ENCODE measurements at regions not wholly inside any gene's neighbourhood (a gene's known extent, or its start where the extent isn't known, plus 50 kb on each side); places are given as distances from the start of the nearest gene placed in this dataset.
"Not testable (repeated sequence)": the region's sequence is repeated elsewhere in the genome, so short reads cannot be mapped to it uniquely, and the experiment has no call there.

GRCh38 chr12:8373744-8374143 lies 82.0 kb upstream of the CLEC6A start:
- not testable (repeated sequence) for DNase-seq (ENCODE audit: low read depth); H3K4me3 ChIP-seq (ENCODE audit: control insufficient read depth, low read depth, low read length)
- peak; percentile 39 for TF ChIP-seq CTCF (IDR thresholded peaks at IDR 0.05; ENCODE audit: control insufficient read depth, insufficient read depth, low read depth, low read length, missing control alignments)

DNA sequence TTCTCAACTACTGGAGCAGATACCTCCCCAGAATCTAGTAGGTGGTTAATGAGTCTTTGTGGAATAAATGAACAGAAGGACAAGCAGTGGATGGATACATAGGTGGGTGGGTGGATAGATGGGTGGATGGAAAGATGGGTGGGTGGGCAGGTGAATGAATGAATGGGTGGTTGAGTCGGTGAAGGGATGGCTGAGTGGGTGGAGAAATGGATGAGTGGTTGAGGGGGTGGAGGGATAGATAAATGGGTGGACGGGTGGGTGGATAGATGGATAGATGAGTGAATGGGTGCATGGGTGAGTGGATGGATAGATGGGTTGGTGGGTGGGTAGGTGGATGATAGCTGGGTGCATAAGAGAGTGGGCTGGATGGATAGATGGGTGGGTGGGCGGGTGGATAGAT lies 80.6 kb upstream of the CLEC6A start:
- not testable (repeated sequence) for H3K4me3 ChIP-seq (ENCODE audit: control insufficient read depth, low read depth, low read length); DNase-seq (ENCODE audit: low read depth)

DNA sequence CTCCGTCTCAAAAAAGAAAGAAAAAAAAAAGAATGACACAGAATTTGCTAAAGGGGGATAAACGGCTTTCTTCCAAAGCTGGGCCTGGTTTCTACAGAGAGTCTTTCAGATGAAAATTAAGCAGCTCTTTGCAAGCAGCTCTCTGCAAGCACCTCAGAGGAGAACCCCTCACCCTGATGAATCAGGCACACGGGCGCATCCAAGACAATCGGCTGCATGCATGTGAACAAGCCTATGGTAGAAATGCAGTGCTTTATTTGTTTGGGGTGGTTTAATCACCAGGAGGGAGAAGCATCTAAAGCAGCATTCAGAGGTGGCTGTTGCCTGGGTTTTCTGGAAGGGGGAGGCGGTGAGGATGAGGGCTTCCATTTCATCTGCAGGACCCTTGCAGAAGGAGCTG lies 78.0 kb upstream of the CLEC6A start:
- H3K4me3 ChIP-seq (ENCODE audit: control insufficient read depth, low read depth, low read length); DNase-seq (ENCODE audit: low read depth): not testable (repeated sequence)

DNA sequence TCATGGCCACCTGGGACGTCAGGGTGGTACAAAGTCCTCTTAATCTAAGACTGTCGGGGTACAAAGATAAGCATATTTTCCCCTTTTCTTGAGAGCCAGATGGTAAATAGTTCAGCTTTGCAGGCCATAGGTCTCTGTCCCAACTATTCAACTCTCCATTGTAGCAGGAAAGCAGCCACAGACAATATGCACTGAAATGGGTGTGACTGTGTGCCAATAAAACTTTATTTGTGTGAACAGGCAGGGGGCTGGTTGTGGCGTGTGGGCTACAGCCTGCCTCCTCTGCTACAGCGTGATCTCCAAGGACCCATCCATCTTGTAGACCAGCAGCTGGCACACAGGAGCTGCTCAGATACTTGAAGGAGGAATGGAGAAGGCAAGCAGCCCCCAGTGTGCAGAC lies 73.2 kb upstream of the CLEC6A start:
- H3K4me3 ChIP-seq (ENCODE audit: control insufficient read depth, low read depth, low read length) = not testable (repeated sequence)

GRCh38 chr12:8384686-8385085 lies 71.1 kb upstream of the CLEC6A start:
- DNase-seq (ENCODE audit: low read depth); H3K4me3 ChIP-seq (ENCODE audit: control insufficient read depth, low read depth, low read length): not testable (repeated sequence)

More for the DNA sequence above, 73.2 kb upstream of the CLEC6A start:
- DNase-seq (ENCODE audit: low read depth) = not testable (repeated sequence)

DNA sequence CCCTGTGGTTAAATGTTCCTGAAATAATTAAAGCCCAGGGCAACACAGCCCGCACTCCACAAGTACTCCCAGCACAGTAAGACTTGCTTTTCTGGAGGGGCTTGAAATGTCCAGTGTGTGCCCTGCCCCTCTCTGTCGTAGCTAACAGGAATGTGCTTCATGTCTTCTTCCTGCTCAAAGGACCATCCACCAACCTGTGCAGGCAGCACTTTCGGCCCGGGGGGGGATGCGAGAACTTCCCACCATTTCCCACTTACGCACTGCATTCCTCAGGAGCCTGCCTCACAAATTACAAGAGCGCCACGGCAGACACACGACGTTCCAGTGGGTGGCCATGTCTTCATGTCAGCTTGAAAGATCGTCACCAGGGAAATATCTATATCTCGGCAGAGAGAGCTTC lies 70.3 kb upstream of the CLEC6A start:
- H3K4me3 ChIP-seq (ENCODE audit: control insufficient read depth, low read depth, low read length) = not testable (repeated sequence)

GRCh38 chr12:8386661-8387060 lies 69.1 kb upstream of the CLEC6A start:
- H3K4me3 ChIP-seq (ENCODE audit: control insufficient read depth, low read depth, low read length); DNase-seq (ENCODE audit: low read depth): not testable (repeated sequence)

More for the DNA sequence above, 70.3 kb upstream of the CLEC6A start:
- not testable (repeated sequence) for DNase-seq (ENCODE audit: low read depth)

DNA sequence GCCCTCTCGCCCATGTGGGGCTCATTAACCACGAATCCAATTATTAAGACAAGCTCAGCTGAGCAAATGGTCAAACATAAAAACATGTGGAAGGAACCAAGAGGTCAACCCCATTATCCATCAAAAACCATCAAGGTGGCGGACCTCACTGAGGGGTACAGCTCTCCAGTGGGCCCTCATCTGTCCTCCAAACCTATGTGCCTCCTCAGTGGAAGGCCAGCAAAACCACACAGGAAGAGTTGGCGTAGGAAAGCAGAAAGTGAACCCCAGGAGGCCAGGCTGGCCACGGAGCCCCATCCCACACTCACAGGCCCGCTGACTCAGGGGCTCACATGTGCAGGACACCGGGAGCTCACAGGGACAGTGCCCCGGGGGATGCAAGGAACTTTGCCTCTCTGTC lies 66.5 kb upstream of the CLEC6A start:
- not testable (repeated sequence) for H3K4me3 ChIP-seq (ENCODE audit: control insufficient read depth, low read depth, low read length)

DNA sequence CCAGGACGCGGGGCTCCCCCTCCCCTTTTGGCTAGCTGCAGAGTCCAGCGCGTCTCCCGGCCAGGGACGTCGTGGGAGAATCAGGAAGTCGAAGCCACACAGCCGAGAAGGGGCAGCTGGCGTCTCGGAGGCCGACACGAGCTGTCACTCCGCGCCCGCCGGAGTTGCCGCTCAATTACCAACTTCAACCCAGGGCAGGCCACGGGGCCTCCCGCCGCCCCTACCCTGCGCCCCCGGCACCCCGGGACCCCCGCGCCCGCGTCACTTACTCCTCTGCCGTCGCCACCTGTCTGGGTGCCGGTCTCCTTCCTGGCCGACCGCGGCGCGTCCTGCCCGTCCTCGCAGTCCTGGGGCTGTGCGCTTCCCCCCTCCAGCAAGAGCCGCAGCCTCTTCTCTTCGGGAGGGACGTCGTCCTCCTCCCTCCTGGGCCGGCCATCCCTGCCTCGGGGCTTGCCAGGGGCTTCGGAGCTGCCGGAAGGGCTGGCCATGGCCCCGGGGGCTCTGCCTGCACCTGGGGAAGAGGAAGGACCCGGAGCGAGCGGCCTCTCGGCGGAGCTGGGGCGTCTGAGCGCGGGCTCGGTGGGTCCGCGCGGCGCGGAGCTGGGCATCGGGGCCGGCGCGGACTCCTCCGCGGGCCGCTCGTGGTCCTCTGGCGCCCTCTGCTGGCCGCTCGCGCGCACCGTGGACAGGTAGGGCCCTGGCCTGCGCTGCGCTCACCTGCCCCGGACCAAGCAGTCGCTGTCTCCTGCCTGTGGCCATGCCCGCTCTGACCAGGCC lies 65.6 kb upstream of the CLEC6A start:
- H3K4me3 ChIP-seq (ENCODE audit: control insufficient read depth, low read depth, low read length) = peak overlapping the region; percentile 42
- TF ChIP-seq CTCF (IDR thresholded peaks at IDR 0.05; ENCODE audit: control insufficient read depth, insufficient read depth, low read depth, low read length, missing control alignments) = peak; percentile 59

More for the DNA sequence above, 66.5 kb upstream of the CLEC6A start:
- DNase-seq (ENCODE audit: low read depth) = not testable (repeated sequence)

GRCh38 chr12:8396225-8397071 lies 59.3 kb upstream of the CLEC6A start:
- peak overlapping the region; percentile 36 for H3K4me3 ChIP-seq (ENCODE audit: control insufficient read depth, low read depth, low read length)
- TF ChIP-seq CTCF (IDR thresholded peaks at IDR 0.05; ENCODE audit: control insufficient read depth, insufficient read depth, low read depth, low read length, missing control alignments) = peak; percentile 23
- DNase-seq (ENCODE audit: low read depth) = not testable (repeated sequence)

More for the DNA sequence above, 65.6 kb upstream of the CLEC6A start:
- DNase-seq (ENCODE audit: low read depth) = not testable (repeated sequence)

DNA sequence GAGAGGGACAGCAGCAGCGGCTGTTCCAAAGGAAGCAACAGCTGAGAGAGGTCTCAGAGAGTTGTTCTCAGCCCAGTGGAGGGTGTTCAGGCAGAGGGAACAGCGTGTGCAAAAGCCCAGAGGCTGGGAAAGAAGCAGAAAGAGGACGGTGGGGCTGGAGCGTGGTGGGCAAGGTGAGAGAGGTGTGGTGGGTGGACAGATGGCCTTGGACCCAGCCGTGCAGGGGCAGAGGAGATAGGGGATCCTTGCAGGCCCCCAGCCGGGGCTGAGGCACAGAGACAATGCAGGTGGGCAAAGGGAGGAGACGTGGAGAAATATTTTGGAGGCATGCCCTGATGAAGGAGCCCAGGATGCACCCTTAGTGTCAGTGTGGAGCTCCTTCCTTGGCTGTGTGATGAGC lies 58.4 kb upstream of the CLEC6A start:
- not testable (repeated sequence) for H3K4me3 ChIP-seq (ENCODE audit: control insufficient read depth, low read depth, low read length); DNase-seq (ENCODE audit: low read depth)

DNA sequence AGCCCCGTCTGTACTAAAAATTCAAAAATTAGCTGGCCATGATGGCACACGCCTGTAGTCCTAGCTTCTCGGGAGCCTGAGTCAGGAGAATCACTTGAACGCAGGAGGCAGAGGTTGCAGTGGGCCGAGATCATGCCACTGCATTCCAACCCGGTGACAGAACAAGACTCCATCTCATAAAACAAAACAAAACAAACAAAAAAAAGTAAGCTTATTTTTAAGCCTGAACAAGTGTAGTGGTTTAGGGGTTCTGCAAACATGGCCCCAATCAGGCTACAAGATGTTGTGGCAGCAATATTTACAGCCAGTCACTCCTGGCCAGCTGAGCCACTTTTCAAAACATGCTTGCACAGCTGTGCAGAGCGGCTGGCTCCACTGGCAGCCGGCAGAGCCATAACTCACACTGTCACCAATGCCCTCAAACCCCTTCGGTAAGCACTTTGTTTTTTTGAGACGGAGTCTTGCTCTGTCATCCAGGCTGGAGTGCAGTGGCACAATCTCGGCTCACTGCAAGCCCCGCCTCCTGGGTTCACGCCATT lies 56.2 kb upstream of the CLEC6A start:
- DNase-seq (ENCODE audit: low read depth); H3K4me3 ChIP-seq (ENCODE audit: control insufficient read depth, low read depth, low read length): not testable (repeated sequence)

DNA sequence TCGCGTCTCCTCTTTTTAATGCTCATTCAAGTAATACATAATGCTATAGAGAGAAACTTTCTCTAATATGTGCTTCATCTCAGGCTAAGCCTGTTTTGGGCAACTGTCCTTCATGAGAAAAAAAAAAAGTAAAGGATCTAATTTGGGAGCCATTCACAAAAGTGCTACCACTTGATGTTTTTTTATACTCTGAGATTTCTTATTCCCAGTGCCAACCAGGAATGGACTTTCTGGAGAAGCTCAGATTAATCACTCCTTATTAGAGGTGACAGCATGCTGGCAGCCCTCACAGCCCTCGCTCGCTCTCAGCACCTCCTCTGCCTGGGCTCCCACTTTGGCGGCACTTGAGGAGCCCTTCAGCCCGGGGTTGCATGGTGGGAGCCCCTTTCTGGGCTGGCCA lies 51.9 kb upstream of the CLEC6A start:
- not testable (repeated sequence) for DNase-seq (ENCODE audit: low read depth); H3K4me3 ChIP-seq (ENCODE audit: control insufficient read depth, low read depth, low read length)

GRCh38 chr12:8404341-8404740 lies 51.4 kb upstream of the CLEC6A start:
- H3K4me3 ChIP-seq (ENCODE audit: control insufficient read depth, low read depth, low read length); DNase-seq (ENCODE audit: low read depth): not testable (repeated sequence)
